Gastrocnemius medialis (tissue), 4 donors: ENCODE measurements at regions not wholly inside any gene's neighbourhood (a gene's known extent, or its start where the extent isn't known, plus 50 kb on each side); places are given as distances from the start of the nearest gene placed in this dataset.

Experiments used
- ATAC-seq, 2 donors: fragments of 150-250 bp; one replicate each; pipeline ENCODE4 v1.9.1; 2016
- DNase-seq, 2 donors: peaks; one replicate each; pipeline ENCODE4 v3.0.0-alpha.2; 2019
- H3K27ac ChIP-seq, 4 donors: fragments of 200-600 bp; sonication (generic); 1 replicate in 1 of 4; 2 replicates in 3 of 4; pipeline ENCODE4 v1.5.1; 2016 to 2018; ENCODE audit warnings: mild to moderate bottlenecking in 2 of 4, moderate library complexity in 1 of 4
- H3K27me3 ChIP-seq, 3 donors: fragments of 200-600 bp; sonication (generic) in 2 of 3; 1 replicate in 1 of 3; 2 replicates in 2 of 3; pipeline versions ENCODE4 v1.5.1 to v1.6.0; 2016 to 2019; ENCODE audit warnings: mild to moderate bottlenecking in 1 of 3, moderate library complexity in 1 of 3
- H3K36me3 ChIP-seq, 2 donors: fragments of 200-600 bp; sonication (generic) in 1 of 2; one replicate each; pipeline ENCODE4 v1.5.1; 2017 to 2018
- H3K4me1 ChIP-seq, 2 donors: fragments of 200-600 bp; sonication (generic) in 1 of 2; one replicate each; pipeline ENCODE4 v1.5.1; 2016 to 2017; ENCODE audit warnings: mild to moderate bottlenecking in 2 of 2
- H3K4me3 ChIP-seq, 4 donors: fragments of 200-600 bp; sonication (generic) in 3 of 4; 1 replicate in 1 of 4; 2 replicates in 3 of 4; pipeline ENCODE4 v1.5.1; 2016 to 2019; ENCODE audit warnings: mild to moderate bottlenecking in 2 of 4
- H3K9me3 ChIP-seq, 3 donors: fragments of 200-600 bp; sonication (generic) in 2 of 3; 1 replicate in 1 of 3; 2 replicates in 2 of 3; pipeline ENCODE4 v1.5.1; 2016 to 2019
- CTCF ChIP-seq, 5 experiments: fragments of 450-650 bp in 3 of 5; fragments of 200-600 bp in 2 of 5; sonication (generic) in 2 of 5; IDR thresholded peaks in 4 of 5; conservative IDR thresholded peaks in 1 of 5; 1 replicate in 4 of 5; 2 replicates in 1 of 5; pipeline ENCODE4 v1.5.1; 2016 to 2019; ENCODE audit warnings: antibody characterized with exemption in 5 of 5, mild to moderate bottlenecking in 3 of 5, moderate library complexity in 3 of 5
- POLR2A ChIP-seq, 2 donors: fragments of 450-650 bp; IDR thresholded peaks; one replicate each; pipeline ENCODE4 v1.6.1; 2017; ENCODE audit warnings: antibody characterized with exemption in 2 of 2, mild to moderate bottlenecking in 2 of 2, moderate library complexity in 2 of 2
- in situ Hi-C, 4 donors: fragments of 200-750 bp; cut with MboI; loops; one replicate each; pipeline versions ENCODE4 v1.15.0 to v1.8.0; 2017; ENCODE audit warnings: low sequenced_read_pairs in 4 of 4
- intact Hi-C: fragments of 100-400 bp; cut with DNase I; formaldehyde crosslinking; loops from one replicate; pipeline ENCODE4 v1.15.1; 2023; ENCODE audit warnings: low total_unique reads

- intact Hi-C loops = no loop called here
- Histone ChIP-seq H3K27me3 (no peaks in the 10 kb centered on the region), H3K4me3 (no peak overlapping the region), H3K9me3 (no peaks in the 10 kb centered on the region), H3K27ac (no peak overlapping the region), H3K36me3 (no peaks in the 10 kb centered on the region), H3K4me1 (no peaks in the 10 kb centered on the region)
- TF ChIP-seq POLR2A (IDR thresholded peaks at IDR 0.05) (no peak), CTCF (IDR thresholded peaks at IDR 0.05 in 4 of 5, conservative IDR thresholded peaks at IDR 0.05 in 1 of 5) (no peak)
- in situ Hi-C loops = no loop called here
- ATAC-seq = no peak
- no peak for DNase-seq
Observed at GRCh38 chr2:239790313-239790712, 234.8 kb downstream of the NDUFA10 start.

DNA sequence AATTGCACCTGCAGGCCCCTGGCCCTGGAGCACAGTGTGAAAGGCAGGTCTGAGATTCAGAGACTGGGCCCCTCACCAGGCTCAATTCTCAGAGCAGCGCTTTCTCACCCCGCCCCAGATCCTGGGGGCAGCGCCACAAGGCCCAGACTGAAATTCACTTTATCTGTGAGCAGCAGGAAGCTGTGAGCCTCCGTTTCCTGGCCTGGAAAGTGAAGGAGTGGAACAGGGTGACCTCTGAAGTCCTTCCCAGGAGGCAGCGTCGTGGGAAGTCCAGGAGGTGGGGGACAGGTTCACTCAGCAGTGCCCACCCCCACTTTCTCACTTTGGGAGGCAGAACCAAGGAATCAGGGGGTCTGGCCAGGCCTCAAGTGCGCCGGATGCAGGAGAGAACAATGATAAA is 235.4 kb downstream of the NDUFA10 start:
- no peaks in the 10 kb centered on the region for H3K4me1 ChIP-seq
- ATAC-seq (no peak), DNase-seq (no peak)
- H3K4me3 ChIP-seq = no peak overlapping the region
- no peaks in the 10 kb centered on the region for H3K27me3 ChIP-seq
- H3K27ac ChIP-seq = no peak overlapping the region
- in situ Hi-C loops (no loop called here), intact Hi-C loops (no loop called here)
- no peaks in the 10 kb centered on the region for H3K9me3 ChIP-seq
- TF ChIP-seq POLR2A (IDR thresholded peaks at IDR 0.05) = no peak
- TF ChIP-seq CTCF (IDR thresholded peaks at IDR 0.05 in 4 of 5, conservative IDR thresholded peaks at IDR 0.05 in 1 of 5) = no peak
- H3K36me3 ChIP-seq = no peaks in the 10 kb centered on the region

DNA sequence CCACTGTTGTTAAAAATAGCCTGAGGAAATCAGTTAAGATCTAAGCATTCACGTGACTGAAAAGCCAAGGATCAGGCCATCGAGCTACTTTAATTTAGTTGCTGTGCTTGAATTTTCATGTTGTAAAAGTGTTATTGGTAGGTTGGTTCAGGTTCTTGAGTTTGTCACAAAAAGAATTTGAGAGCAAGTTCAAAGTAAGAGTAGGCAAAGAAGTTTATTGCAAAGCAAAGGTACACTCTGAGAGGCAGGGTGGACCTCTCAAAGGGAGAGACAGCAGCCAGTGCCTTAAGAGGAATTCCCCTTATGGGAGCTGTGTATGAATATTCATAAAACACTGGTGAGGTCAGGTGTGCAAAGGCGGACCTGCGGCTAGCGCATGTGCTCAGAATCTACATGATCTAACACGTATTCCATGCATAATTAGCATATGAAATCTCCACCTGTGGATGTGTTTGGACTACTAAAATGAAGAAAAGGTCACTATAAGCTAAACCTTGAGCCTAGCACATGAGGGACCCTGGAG is 236.5 kb downstream of the NDUFA10 start:
- TF ChIP-seq POLR2A (IDR thresholded peaks at IDR 0.05) (no peak), CTCF (IDR thresholded peaks at IDR 0.05 in 4 of 5, conservative IDR thresholded peaks at IDR 0.05 in 1 of 5) (no peak)
- no peak for DNase-seq
- no peaks in the 10 kb centered on the region for H3K36me3 ChIP-seq
- no peak for ATAC-seq
- H3K4me1 ChIP-seq = no peaks in the 10 kb centered on the region
- no peaks in the 10 kb centered on the region for H3K27me3 ChIP-seq
- H3K9me3 ChIP-seq = no peaks in the 10 kb centered on the region
- intact Hi-C loops = no loop called here
- no peak overlapping the region for H3K4me3 ChIP-seq
- in situ Hi-C loops = no loop called here
- no peak overlapping the region for H3K27ac ChIP-seq

DNA sequence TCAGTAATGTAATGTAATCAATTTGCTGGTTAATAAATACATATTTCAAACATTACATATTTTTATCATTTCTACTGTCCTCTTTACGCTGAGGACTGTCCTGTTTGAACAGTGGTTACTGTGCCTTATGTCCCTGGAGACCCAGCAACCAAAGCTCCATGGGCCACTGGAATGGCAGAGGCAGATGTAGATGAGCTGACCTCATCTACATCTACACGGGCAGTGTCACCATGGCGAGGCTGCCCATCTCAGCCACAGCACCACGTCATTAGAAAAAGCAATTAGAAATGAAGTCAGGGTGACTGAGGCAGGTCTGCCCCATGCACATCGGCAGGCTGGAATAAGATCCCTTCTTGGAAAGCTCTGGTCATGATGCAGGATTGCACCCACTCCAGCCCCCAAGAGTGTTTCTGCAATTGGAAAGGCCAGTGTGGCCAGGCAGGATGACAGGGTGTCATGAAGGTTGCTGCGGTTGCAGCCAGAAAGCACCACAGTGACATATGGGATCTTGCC is 237.5 kb downstream of the NDUFA10 start:
- ATAC-seq = no peak
- H3K27me3 ChIP-seq = no peaks in the 10 kb centered on the region
- no peaks in the 10 kb centered on the region for H3K4me1 ChIP-seq
- H3K27ac ChIP-seq = no peak overlapping the region
- in situ Hi-C loops = no loop called here
- no peak overlapping the region for H3K4me3 ChIP-seq
- no peak for DNase-seq
- H3K36me3 ChIP-seq = no peaks in the 10 kb centered on the region
- H3K9me3 ChIP-seq = no peaks in the 10 kb centered on the region
- intact Hi-C loops = no loop called here
- TF ChIP-seq CTCF (IDR thresholded peaks at IDR 0.05 in 4 of 5, conservative IDR thresholded peaks at IDR 0.05 in 1 of 5) (no peak), POLR2A (IDR thresholded peaks at IDR 0.05) (no peak)

GRCh38 chr2:239786791-239787190 is 238.4 kb downstream of the NDUFA10 start:
- intact Hi-C loops = no loop called here
- no peaks in the 10 kb centered on the region for H3K4me1 ChIP-seq
- no peaks in the 10 kb centered on the region for H3K27me3 ChIP-seq
- in situ Hi-C loops = no loop called here
- no peak for DNase-seq
- no peak for TF ChIP-seq CTCF (IDR thresholded peaks at IDR 0.05 in 4 of 5, conservative IDR thresholded peaks at IDR 0.05 in 1 of 5)
- TF ChIP-seq POLR2A (IDR thresholded peaks at IDR 0.05) = no peak
- H3K36me3 ChIP-seq = no peaks in the 10 kb centered on the region
- no peak overlapping the region for H3K27ac ChIP-seq
- no peak for ATAC-seq
- H3K9me3 ChIP-seq = no peaks in the 10 kb centered on the region
- no peak overlapping the region for H3K4me3 ChIP-seq
